GM23338 (cell line): ENCODE measurements at regions not wholly inside any gene's neighbourhood (a gene's known extent, or its start where the extent isn't known, plus 50 kb on each side); places are given as distances from the start of the nearest gene placed in this dataset.

Experiments
- ATAC-seq: fragments of 200-7000 bp; cut with Tn5 transposase; 3 replicates; pipeline ENCODE4 v1.9.1; 2020
- DNase-seq: peaks from one replicate; pipeline ENCODE4 v3.0.0-alpha.2; 2015; ENCODE audit warnings: low spot score
- H2AFZ ChIP-seq: fragments of 200-600 bp; sonication (generic); 2 replicates; pipeline ENCODE4 v1.8.0; 2016; ENCODE audit warnings: antibody characterized with exemption, mild to moderate bottlenecking, moderate library complexity
- H3F3A ChIP-seq: fragments of 200-600 bp; sonication (generic); replicated peaks from 2 replicates; pipeline ENCODE4 v1.8.0; 2017; ENCODE audit warnings: antibody characterized with exemption, mixed run types, low read depth
- H3K27ac ChIP-seq: fragments of 200-600 bp; sonication (generic); 2 replicates; pipeline ENCODE4 v1.6.1; 2016; ENCODE audit warnings: low read depth
- H3K27me3 ChIP-seq: fragments of 200-600 bp; sonication (generic); 2 replicates; pipeline ENCODE4 v1.8.0; 2016; ENCODE audit warnings: mild to moderate bottlenecking, mixed run types, moderate library complexity; ENCODE audit not compliant: insufficient read depth
- H3K36me3 ChIP-seq: fragments of 200-600 bp; sonication (generic); 2 replicates; pipeline ENCODE4 v1.8.0; 2016; ENCODE audit warnings: mild to moderate bottlenecking; ENCODE audit not compliant: insufficient read depth
- H3K4me1 ChIP-seq: fragments of 200-600 bp; sonication (generic); 2 replicates; pipeline ENCODE4 v1.8.0; 2016; ENCODE audit warnings: mild to moderate bottlenecking, moderate library complexity; ENCODE audit not compliant: insufficient read depth
- H3K4me2 ChIP-seq: fragments of 200-600 bp; sonication (generic); 2 replicates; pipeline ENCODE4 v1.7.1; 2017; ENCODE audit warnings: mixed run types
- H3K4me3 ChIP-seq: fragments of 200-600 bp; sonication (generic); 2 replicates; pipeline ENCODE4 v1.6.1; 2016; ENCODE audit warnings: mixed run types
- H3K79me2 ChIP-seq: fragments of 200-600 bp; sonication (generic); replicated peaks from 2 replicates; pipeline ENCODE4 v1.8.0; 2017; ENCODE audit warnings: mild to moderate bottlenecking; ENCODE audit not compliant: insufficient read depth
- H3K9me2 ChIP-seq: fragments of 200-600 bp; sonication (generic); 2 replicates; pipeline ENCODE4 v1.8.0; 2017; ENCODE audit not compliant: insufficient read depth
- H4K20me1 ChIP-seq: fragments of 200-600 bp; sonication (generic); replicated peaks from 2 replicates; pipeline ENCODE4 v1.8.0; 2017; ENCODE audit warnings: mild to moderate bottlenecking; ENCODE audit not compliant: insufficient read depth
- H3K27ac Mint-ChIP-seq: 2 replicates; pipeline ENCODE4 v1.8.0; 2020; ENCODE audit warnings: inconsistent platforms, mild to moderate bottlenecking, moderate library complexity, mixed read lengths
- H3K27me3 Mint-ChIP-seq: 3 replicates; pipeline ENCODE4 v1.8.0; 2022; ENCODE audit warnings: low read depth, mild to moderate bottlenecking, moderate library complexity, mixed read lengths, inconsistent platforms; ENCODE audit not compliant: insufficient read depth, poor library complexity
- H3K36me3 Mint-ChIP-seq: 3 replicates; pipeline ENCODE4 v1.8.0; 2021; ENCODE audit warnings: low read depth, mild to moderate bottlenecking, inconsistent platforms, moderate library complexity, mixed read lengths
- H3K4me1 Mint-ChIP-seq: 3 replicates; pipeline ENCODE4 v1.8.0; 2020; ENCODE audit warnings: mild to moderate bottlenecking, inconsistent platforms, mixed read lengths
- H3K4me3 Mint-ChIP-seq: 3 replicates; pipeline ENCODE4 v1.8.0; 2021; ENCODE audit warnings: moderate library complexity, mild to moderate bottlenecking, inconsistent platforms, mixed read lengths
- H3K9me3 Mint-ChIP-seq: 3 replicates; pipeline ENCODE4 v1.8.0; 2020; ENCODE audit warnings: moderate library complexity, mild to moderate bottlenecking, inconsistent platforms, mixed read lengths
- EZH2 ChIP-seq: fragments of 200-600 bp; sonication (generic); IDR thresholded peaks from one replicate; pipeline ENCODE4 v1.8.0; 2017; ENCODE audit warnings: antibody characterized with exemption, mild to moderate bottlenecking, low read depth; ENCODE audit not compliant: unreplicated experiment
- EZH2phosphoT487 ChIP-seq: fragments of 200-600 bp; sonication (generic); IDR thresholded peaks from one replicate; pipeline ENCODE4 v1.8.1; 2018; ENCODE audit warnings: antibody characterized with exemption; ENCODE audit not compliant: unreplicated experiment
- JUNB ChIP-seq: IDR thresholded peaks from one replicate; pipeline ENCODE4 v1.6.1; 2016; ENCODE audit warnings: antibody characterized with exemption; ENCODE audit not compliant: unreplicated experiment
- NANOG ChIP-seq: IDR thresholded peaks from 2 replicates; pipeline ENCODE4 v1.6.1; 2016; ENCODE audit warnings: antibody characterized with exemption, borderline replicate concordance
- STAT1 ChIP-seq: IDR thresholded peaks from one replicate; pipeline ENCODE4 v1.6.1; 2016; ENCODE audit warnings: antibody characterized with exemption; ENCODE audit not compliant: unreplicated experiment
- ZNF114 ChIP-seq: fragments of 250-450 bp; sonication (Bioruptor Pico); IDR thresholded peaks from 2 replicates; pipeline ENCODE4 v1.5.0; 2020; ENCODE audit warnings: mild to moderate bottlenecking, moderate library complexity
- ZNF331 ChIP-seq: fragments of 250-450 bp; sonication (Bioruptor Pico); IDR thresholded peaks from 2 replicates; pipeline ENCODE4 v1.5.0; 2020; ENCODE audit warnings: low read depth, mild to moderate bottlenecking, moderate library complexity
- TF ChIP-seq, protein P1 (sequence below): fragments of 250-450 bp; sonication (Bioruptor Pico); IDR thresholded peaks from 2 replicates; pipeline ENCODE4 v1.5.0; 2020; ENCODE audit warnings: mild to moderate bottlenecking, moderate library complexity
- TF ChIP-seq, protein P2 (sequence below): IDR thresholded peaks from 2 replicates; pipeline ENCODE4 v1.6.1; 2016; ENCODE audit warnings: antibody characterized with exemption
- TF ChIP-seq, protein P3 (sequence below), 2 experiments: fragments of 200-600 bp in 1 of 2; sonication (generic) in 1 of 2; conservative IDR thresholded peaks; 2 replicates each; pipeline versions ENCODE4 v1.5.1 to v1.6.1; 2016 to 2017; ENCODE audit warnings: antibody characterized with exemption in 2 of 2, low read depth in 2 of 2, mild to moderate bottlenecking in 2 of 2, moderate library complexity in 1 of 2

DNA sequence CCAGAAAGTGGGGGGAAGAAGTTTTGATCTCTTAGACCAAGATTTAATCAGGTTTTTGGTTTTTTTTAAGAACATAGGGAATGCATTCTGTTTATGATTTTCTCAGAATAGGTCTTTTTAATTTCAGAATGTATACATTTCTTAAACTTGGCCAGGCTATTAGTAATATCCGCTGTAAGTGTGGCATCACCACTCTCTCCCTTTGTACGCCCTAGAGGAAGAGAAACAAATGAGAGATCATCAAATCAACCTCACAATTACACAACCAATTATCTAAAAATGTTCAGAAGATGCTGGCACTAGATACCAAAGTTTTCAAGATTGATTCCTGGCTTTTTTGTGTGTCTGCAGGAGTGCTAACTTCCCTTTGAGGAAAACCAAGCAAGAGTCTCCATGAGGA is 70.0 kb downstream of the KLF6 start:
- Histone ChIP-seq H4K20me1 (no peaks in the 10 kb centered on the region), H3K27me3 (no peaks in the 10 kb centered on the region), H3K36me3 (no peaks in the 10 kb centered on the region), H3K9me2 (peaks cover 10% of the 10 kb centered on the region; the same call in 1 of the 2 replicates), H3F3A (no peaks in the 10 kb centered on the region), H2AFZ (no peak overlapping the region), H3K4me1 (no peaks in the 10 kb centered on the region), H3K27ac (no peak overlapping the region), H3K79me2 (no peaks in the 10 kb centered on the region), H3K4me3 (no peak overlapping the region), H3K4me2 (no peak overlapping the region)
- Mint-ChIP-seq H3K27ac (no peak overlapping the region), H3K36me3 (no peaks in the 10 kb centered on the region), H3K27me3 (no peaks in the 10 kb centered on the region), H3K4me3 (no peak overlapping the region), H3K9me3 (peaks cover 16% of the 10 kb centered on the region; the same call in 2 of the 3 replicates), H3K4me1 (no peaks in the 10 kb centered on the region)
- no peak for ATAC-seq
- no peak for DNase-seq
- TF ChIP-seq, protein P1, sequence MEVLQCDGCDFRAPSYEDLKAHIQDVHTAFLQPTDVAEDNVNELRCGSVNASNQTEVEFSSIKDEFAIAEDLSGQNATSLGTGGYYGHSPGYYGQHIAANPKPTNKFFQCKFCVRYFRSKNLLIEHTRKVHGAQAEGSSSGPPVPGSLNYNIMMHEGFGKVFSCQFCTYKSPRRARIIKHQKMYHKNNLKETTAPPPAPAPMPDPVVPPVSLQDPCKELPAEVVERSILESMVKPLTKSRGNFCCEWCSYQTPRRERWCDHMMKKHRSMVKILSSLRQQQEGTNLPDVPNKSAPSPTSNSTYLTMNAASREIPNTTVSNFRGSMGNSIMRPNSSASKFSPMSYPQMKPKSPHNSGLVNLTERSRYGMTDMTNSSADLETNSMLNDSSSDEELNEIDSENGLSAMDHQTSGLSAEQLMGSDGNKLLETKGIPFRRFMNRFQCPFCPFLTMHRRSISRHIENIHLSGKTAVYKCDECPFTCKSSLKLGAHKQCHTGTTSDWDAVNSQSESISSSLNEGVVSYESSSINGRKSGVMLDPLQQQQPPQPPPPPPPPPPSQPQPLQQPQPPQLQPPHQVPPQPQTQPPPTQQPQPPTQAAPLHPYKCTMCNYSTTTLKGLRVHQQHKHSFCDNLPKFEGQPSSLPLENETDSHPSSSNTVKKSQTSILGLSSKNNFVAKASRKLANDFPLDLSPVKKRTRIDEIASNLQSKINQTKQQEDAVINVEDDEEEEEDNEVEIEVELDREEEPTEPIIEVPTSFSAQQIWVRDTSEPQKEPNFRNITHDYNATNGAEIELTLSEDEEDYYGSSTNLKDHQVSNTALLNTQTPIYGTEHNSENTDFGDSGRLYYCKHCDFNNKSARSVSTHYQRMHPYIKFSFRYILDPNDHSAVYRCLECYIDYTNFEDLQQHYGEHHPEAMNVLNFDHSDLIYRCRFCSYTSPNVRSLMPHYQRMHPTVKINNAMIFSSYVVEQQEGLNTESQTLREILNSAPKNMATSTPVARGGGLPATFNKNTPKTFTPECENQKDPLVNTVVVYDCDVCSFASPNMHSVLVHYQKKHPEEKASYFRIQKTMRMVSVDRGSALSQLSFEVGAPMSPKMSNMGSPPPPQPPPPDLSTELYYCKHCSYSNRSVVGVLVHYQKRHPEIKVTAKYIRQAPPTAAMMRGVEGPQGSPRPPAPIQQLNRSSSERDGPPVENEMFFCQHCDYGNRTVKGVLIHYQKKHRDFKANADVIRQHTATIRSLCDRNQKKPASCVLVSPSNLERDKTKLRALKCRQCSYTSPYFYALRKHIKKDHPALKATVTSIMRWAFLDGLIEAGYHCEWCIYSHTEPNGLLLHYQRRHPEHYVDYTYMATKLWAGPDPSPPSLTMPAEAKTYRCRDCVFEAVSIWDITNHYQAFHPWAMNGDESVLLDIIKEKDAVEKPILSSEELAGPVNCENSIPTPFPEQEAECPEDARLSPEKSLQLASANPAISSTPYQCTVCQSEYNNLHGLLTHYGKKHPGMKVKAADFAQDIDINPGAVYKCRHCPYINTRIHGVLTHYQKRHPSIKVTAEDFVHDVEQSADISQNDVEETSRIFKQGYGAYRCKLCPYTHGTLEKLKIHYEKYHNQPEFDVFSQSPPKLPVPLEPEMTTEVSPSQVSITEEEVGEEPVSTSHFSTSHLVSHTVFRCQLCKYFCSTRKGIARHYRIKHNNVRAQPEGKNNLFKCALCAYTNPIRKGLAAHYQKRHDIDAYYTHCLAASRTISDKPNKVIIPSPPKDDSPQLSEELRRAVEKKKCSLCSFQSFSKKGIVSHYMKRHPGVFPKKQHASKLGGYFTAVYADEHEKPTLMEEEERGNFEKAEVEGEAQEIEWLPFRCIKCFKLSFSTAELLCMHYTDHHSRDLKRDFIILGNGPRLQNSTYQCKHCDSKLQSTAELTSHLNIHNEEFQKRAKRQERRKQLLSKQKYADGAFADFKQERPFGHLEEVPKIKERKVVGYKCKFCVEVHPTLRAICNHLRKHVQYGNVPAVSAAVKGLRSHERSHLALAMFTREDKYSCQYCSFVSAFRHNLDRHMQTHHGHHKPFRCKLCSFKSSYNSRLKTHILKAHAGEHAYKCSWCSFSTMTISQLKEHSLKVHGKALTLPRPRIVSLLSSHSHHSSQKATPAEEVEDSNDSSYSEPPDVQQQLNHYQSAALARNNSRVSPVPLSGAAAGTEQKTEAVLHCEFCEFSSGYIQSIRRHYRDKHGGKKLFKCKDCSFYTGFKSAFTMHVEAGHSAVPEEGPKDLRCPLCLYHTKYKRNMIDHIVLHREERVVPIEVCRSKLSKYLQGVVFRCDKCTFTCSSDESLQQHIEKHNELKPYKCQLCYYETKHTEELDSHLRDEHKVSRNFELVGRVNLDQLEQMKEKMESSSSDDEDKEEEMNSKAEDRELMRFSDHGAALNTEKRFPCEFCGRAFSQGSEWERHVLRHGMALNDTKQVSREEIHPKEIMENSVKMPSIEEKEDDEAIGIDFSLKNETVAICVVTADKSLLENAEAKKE (CRISPR knock-in tag): no peak
- TF ChIP-seq JUNB: no peak

DNA sequence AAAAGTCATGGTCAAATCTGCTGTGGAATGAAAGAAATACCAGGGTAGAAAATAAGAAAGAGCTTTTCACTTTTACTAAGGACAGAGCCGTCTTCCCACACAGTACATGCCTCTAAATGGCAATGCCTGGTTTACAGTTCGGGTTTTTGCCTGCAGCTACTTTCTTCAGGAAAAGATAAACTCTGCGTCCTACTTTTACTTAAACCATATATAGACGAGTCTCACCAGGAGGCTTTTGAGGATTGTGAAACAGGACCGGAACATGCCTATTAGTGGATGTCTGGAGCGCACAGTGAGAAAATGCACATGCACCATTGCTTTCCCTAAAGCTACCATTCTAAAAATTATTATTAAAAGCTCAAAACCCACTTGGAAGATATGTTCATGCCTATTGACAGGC is 70.5 kb downstream of the KLF6 start:
- Mint-ChIP-seq H3K4me3 (no peak overlapping the region), H3K36me3 (no peaks in the 10 kb centered on the region), H3K27ac (no peak overlapping the region), H3K9me3 (peaks cover 16% of the 10 kb centered on the region; the same call in 2 of the 3 replicates), H3K27me3 (no peaks in the 10 kb centered on the region), H3K4me1 (no peaks in the 10 kb centered on the region)
- ATAC-seq: no peak
- Histone ChIP-seq H3K27ac (no peak overlapping the region), H3K4me2 (no peak overlapping the region), H3K27me3 (no peaks in the 10 kb centered on the region), H3K36me3 (no peaks in the 10 kb centered on the region), H3F3A (no peaks in the 10 kb centered on the region), H3K79me2 (no peaks in the 10 kb centered on the region), H2AFZ (no peak overlapping the region), H3K9me2 (peaks cover 10% of the 10 kb centered on the region; the same call in 1 of the 2 replicates), H3K4me3 (no peak overlapping the region), H4K20me1 (no peaks in the 10 kb centered on the region), H3K4me1 (no peaks in the 10 kb centered on the region)
- DNase-seq: no peak
- TF ChIP-seq, protein P2, sequence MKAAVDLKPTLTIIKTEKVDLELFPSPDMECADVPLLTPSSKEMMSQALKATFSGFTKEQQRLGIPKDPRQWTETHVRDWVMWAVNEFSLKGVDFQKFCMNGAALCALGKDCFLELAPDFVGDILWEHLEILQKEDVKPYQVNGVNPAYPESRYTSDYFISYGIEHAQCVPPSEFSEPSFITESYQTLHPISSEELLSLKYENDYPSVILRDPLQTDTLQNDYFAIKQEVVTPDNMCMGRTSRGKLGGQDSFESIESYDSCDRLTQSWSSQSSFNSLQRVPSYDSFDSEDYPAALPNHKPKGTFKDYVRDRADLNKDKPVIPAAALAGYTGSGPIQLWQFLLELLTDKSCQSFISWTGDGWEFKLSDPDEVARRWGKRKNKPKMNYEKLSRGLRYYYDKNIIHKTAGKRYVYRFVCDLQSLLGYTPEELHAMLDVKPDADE: no peak
- no peak for TF ChIP-seq EZH2phosphoT487
- TF ChIP-seq NANOG: no peak
- TF ChIP-seq, protein P3, sequence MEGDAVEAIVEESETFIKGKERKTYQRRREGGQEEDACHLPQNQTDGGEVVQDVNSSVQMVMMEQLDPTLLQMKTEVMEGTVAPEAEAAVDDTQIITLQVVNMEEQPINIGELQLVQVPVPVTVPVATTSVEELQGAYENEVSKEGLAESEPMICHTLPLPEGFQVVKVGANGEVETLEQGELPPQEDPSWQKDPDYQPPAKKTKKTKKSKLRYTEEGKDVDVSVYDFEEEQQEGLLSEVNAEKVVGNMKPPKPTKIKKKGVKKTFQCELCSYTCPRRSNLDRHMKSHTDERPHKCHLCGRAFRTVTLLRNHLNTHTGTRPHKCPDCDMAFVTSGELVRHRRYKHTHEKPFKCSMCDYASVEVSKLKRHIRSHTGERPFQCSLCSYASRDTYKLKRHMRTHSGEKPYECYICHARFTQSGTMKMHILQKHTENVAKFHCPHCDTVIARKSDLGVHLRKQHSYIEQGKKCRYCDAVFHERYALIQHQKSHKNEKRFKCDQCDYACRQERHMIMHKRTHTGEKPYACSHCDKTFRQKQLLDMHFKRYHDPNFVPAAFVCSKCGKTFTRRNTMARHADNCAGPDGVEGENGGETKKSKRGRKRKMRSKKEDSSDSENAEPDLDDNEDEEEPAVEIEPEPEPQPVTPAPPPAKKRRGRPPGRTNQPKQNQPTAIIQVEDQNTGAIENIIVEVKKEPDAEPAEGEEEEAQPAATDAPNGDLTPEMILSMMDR (conservative IDR thresholded peaks at IDR 0.05; ENCODE audit: low read depth in 2 of 2): no peak
- TF ChIP-seq ZNF331 (CRISPR knock-in tag): no peak
- no peak for TF ChIP-seq ZNF114 (CRISPR knock-in tag)
- TF ChIP-seq STAT1: no peak
- TF ChIP-seq JUNB: no peak
- TF ChIP-seq EZH2: no peak
